Peyer's patch (tissue), 4 donors: ENCODE measurements at regions not wholly inside any gene's neighbourhood (a gene's known extent, or its start where the extent isn't known, plus 50 kb on each side); places are given as distances from the start of the nearest gene placed in this dataset.

Experiments used
- DNase-seq, 3 donors: peaks; one replicate each; pipeline ENCODE4 v3.0.0-alpha.2; 2017 to 2019
- H3K27ac ChIP-seq, 4 donors: fragments of 200-600 bp; sonication (generic); one replicate each; pipeline ENCODE4 v1.5.1; 2016 to 2019
- H3K27me3 ChIP-seq, 2 donors: fragments of 200-600 bp; sonication (generic); one replicate each; pipeline ENCODE4 v1.5.1; 2019
- H3K36me3 ChIP-seq, 3 donors: fragments of 200-600 bp; sonication (generic); one replicate each; pipeline ENCODE4 v1.5.1; 2016 to 2019
- H3K4me1 ChIP-seq, 4 donors: fragments of 200-600 bp; sonication (generic); one replicate each; pipeline ENCODE4 v1.5.1; 2016 to 2019
- H3K4me3 ChIP-seq, 4 donors: fragments of 200-600 bp; sonication (generic); 1 replicate in 3 of 4; 2 replicates in 1 of 4; pipeline ENCODE4 v1.5.1; 2016 to 2019; ENCODE audit warnings: mild to moderate bottlenecking in 1 of 4
- H3K9me3 ChIP-seq, 4 donors: fragments of 200-600 bp; sonication (generic); one replicate each; pipeline ENCODE4 v1.5.1; 2016 to 2019; ENCODE audit warnings: mild to moderate bottlenecking in 1 of 4
- POLR2A ChIP-seq, 2 donors: fragments of 450-650 bp; IDR thresholded peaks; one replicate each; pipeline ENCODE4 v1.5.1; 2017; ENCODE audit warnings: antibody characterized with exemption in 2 of 2, mild to moderate bottlenecking in 2 of 2, moderate library complexity in 2 of 2
- TF ChIP-seq, protein P1 (sequence below), 6 experiments: fragments of 450-650 bp in 4 of 6; fragments of 200-600 bp in 2 of 6; sonication (generic) in 1 of 6; IDR thresholded peaks; one replicate each; pipeline ENCODE4 v1.5.1; 2017 to 2019; ENCODE audit warnings: antibody characterized with exemption in 6 of 6, mild to moderate bottlenecking in 3 of 6, moderate library complexity in 1 of 6

GRCh38 chr1:213745451-213745850 lies 242.3 kb upstream of the PROX1 start:
- no peak for DNase-seq
- no peak for TF ChIP-seq POLR2A (IDR thresholded peaks at IDR 0.05)
- TF ChIP-seq, protein P1, sequence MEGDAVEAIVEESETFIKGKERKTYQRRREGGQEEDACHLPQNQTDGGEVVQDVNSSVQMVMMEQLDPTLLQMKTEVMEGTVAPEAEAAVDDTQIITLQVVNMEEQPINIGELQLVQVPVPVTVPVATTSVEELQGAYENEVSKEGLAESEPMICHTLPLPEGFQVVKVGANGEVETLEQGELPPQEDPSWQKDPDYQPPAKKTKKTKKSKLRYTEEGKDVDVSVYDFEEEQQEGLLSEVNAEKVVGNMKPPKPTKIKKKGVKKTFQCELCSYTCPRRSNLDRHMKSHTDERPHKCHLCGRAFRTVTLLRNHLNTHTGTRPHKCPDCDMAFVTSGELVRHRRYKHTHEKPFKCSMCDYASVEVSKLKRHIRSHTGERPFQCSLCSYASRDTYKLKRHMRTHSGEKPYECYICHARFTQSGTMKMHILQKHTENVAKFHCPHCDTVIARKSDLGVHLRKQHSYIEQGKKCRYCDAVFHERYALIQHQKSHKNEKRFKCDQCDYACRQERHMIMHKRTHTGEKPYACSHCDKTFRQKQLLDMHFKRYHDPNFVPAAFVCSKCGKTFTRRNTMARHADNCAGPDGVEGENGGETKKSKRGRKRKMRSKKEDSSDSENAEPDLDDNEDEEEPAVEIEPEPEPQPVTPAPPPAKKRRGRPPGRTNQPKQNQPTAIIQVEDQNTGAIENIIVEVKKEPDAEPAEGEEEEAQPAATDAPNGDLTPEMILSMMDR (IDR thresholded peaks at IDR 0.05), result no peak
- H3K4me1 ChIP-seq, result no peaks in the 10 kb centered on the region
- no peaks in the 10 kb centered on the region for H3K36me3 ChIP-seq
- H3K4me3 ChIP-seq, result no peak overlapping the region
- H3K27ac ChIP-seq, result no peak overlapping the region
- H3K9me3 ChIP-seq, result no peaks in the 10 kb centered on the region
- no peaks in the 10 kb centered on the region for H3K27me3 ChIP-seq

DNA sequence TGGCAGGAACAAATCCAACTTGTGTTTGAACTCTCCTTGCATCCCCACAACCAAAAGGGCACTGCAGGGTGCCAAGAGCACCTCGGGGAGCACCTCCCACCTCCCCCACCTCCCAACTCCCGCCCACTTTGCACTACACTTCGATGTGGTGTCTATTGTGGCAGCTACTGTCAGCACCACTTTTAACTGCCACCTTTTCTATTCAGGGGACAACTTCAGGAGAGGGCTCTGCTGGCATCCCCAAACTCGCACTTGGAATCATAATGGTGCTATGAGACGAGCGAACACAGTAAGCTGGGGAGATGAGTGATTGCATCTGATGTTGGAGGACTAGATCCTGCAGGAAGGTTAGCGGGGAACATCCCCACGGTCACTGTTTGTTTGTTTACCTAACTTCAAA lies 238.2 kb upstream of the PROX1 start:
- Histone ChIP-seq H3K4me1 (no peaks in the 10 kb centered on the region), H3K36me3 (no peaks in the 10 kb centered on the region), H3K4me3 (no peak overlapping the region), H3K27me3 (no peaks in the 10 kb centered on the region), H3K27ac (no peak overlapping the region), H3K9me3 (peaks cover 0 to 4% (median 0%) of the 10 kb centered on the region in 4 donors)
- no peak for TF ChIP-seq POLR2A (IDR thresholded peaks at IDR 0.05)
- TF ChIP-seq, protein P1 (IDR thresholded peaks at IDR 0.05), result no peak
- DNase-seq, result no peak

GRCh38 chr1:213750231-213751063 lies 237.3 kb upstream of the PROX1 start:
- TF ChIP-seq POLR2A (IDR thresholded peaks at IDR 0.05), result no peak
- TF ChIP-seq, protein P1 (IDR thresholded peaks at IDR 0.05), result no peak
- Histone ChIP-seq H3K36me3 (no peaks in the 10 kb centered on the region), H3K4me1 (no peaks in the 10 kb centered on the region), H3K9me3 (peaks cover 0 to 4% (median 0%) of the 10 kb centered on the region in 4 donors), H3K4me3 (no peak overlapping the region), H3K27ac (no peak overlapping the region), H3K27me3 (no peaks in the 10 kb centered on the region)
- no peak for DNase-seq

- Histone ChIP-seq H3K9me3 (peaks cover 0 to 4% (median 0%) of the 10 kb centered on the region in 4 donors), H3K4me1 (no peaks in the 10 kb centered on the region), H3K36me3 (no peaks in the 10 kb centered on the region), H3K27ac (no peak overlapping the region), H3K27me3 (no peaks in the 10 kb centered on the region), H3K4me3 (no peak overlapping the region)
- TF ChIP-seq, protein P1 (IDR thresholded peaks at IDR 0.05), result no peak
- TF ChIP-seq POLR2A (IDR thresholded peaks at IDR 0.05), result no peak
- no peak for DNase-seq
Observed at GRCh38 chr1:213751064-213751397, 236.7 kb upstream of the PROX1 start.

GRCh38 chr1:213759359-213760181 lies 228.2 kb upstream of the PROX1 start:
- no peaks in the 10 kb centered on the region for H3K9me3 ChIP-seq
- H3K27me3 ChIP-seq, result no peaks in the 10 kb centered on the region
- DNase-seq, result no peak
- H3K4me3 ChIP-seq, result no peak overlapping the region
- H3K27ac ChIP-seq, result no peak overlapping the region
- TF ChIP-seq POLR2A (IDR thresholded peaks at IDR 0.05), result no peak
- TF ChIP-seq, protein P1 (IDR thresholded peaks at IDR 0.05), result no peak
- peaks cover 0 to 4% (median 0%) of the 10 kb centered on the region in 4 donors for H3K4me1 ChIP-seq
- no peaks in the 10 kb centered on the region for H3K36me3 ChIP-seq
